GM12873 (cell line): ENCODE measurements at regions not wholly inside any gene's neighbourhood (a gene's known extent, or its start where the extent isn't known, plus 50 kb on each side); places are given as distances from the start of the nearest gene placed in this dataset.

Experiments used
- TF ChIP-seq, protein P1 (sequence below): IDR thresholded peaks from 2 replicates; pipeline ENCODE4 v1.5.1; 2012; ENCODE audit warnings: low read depth, mild to moderate bottlenecking, moderate library complexity, low read length, control low read depth; ENCODE audit not compliant: insufficient read depth; ENCODE audit errors: missing control alignments

DNA sequence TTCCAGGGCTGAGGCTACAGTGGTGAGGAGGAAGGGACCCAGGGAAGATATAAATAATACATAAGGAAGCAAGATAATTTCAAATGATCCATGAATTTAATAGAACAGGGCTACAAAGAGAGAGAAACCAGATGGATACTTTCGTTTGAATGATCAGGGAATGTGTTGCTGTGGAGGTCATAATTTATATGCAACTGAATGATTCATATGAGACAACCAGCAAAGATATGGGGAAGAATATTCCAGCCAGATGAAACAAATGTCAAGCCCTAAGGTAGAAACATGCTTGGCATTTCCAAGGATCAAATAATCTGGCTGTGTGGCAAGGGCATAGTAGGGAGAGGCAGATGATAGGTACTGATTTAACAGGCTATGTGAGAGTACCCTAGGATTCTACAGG, 84.8 kb upstream of the ZC3H11B start:
- TF ChIP-seq, protein P1, sequence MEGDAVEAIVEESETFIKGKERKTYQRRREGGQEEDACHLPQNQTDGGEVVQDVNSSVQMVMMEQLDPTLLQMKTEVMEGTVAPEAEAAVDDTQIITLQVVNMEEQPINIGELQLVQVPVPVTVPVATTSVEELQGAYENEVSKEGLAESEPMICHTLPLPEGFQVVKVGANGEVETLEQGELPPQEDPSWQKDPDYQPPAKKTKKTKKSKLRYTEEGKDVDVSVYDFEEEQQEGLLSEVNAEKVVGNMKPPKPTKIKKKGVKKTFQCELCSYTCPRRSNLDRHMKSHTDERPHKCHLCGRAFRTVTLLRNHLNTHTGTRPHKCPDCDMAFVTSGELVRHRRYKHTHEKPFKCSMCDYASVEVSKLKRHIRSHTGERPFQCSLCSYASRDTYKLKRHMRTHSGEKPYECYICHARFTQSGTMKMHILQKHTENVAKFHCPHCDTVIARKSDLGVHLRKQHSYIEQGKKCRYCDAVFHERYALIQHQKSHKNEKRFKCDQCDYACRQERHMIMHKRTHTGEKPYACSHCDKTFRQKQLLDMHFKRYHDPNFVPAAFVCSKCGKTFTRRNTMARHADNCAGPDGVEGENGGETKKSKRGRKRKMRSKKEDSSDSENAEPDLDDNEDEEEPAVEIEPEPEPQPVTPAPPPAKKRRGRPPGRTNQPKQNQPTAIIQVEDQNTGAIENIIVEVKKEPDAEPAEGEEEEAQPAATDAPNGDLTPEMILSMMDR = no peak

GRCh38 chr1:219692981-219693380, 80.1 kb upstream of the ZC3H11B start:
- TF ChIP-seq, protein P1 = no peak

- TF ChIP-seq, protein P1 = no peak
These were observed 76.9 kb upstream of the ZC3H11B start for GRCh38 chr1:219689774-219690173.

GRCh38 chr1:219687779-219688178, 74.9 kb upstream of the ZC3H11B start:
- TF ChIP-seq, protein P1 = no peak

GRCh38 chr1:219686171-219686570, 73.3 kb upstream of the ZC3H11B start:
- TF ChIP-seq, protein P1 = no peak

DNA sequence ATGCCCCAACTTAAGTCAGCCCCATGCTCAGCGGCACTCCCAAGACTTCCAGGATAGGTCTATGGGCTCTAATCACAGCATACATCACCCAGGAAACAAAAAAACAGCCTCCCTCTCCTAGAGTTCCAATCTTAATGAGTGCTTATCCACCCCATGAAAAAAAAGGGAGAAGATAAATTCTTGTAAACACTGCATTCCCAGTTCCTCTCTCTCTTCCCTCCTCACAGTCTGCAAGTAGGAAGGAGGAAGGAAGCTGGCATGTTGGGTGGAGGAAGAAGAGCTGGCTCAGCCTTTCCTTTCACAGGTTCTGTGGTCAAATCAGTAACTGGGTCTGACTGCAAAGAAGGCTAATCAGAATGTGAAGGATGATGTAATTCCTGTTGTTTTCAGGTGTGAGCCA, 69.9 kb upstream of the ZC3H11B start:
- TF ChIP-seq, protein P1 = no peak

GRCh38 chr1:219681876-219682275, 69.0 kb upstream of the ZC3H11B start:
- TF ChIP-seq, protein P1 = no peak
